ENCODE measurements at regions not wholly inside any gene's neighbourhood (a gene's known extent, or its start where the extent isn't known, plus 50 kb on each side); places are given as distances from the start of the nearest gene placed in this dataset.

DNA sequence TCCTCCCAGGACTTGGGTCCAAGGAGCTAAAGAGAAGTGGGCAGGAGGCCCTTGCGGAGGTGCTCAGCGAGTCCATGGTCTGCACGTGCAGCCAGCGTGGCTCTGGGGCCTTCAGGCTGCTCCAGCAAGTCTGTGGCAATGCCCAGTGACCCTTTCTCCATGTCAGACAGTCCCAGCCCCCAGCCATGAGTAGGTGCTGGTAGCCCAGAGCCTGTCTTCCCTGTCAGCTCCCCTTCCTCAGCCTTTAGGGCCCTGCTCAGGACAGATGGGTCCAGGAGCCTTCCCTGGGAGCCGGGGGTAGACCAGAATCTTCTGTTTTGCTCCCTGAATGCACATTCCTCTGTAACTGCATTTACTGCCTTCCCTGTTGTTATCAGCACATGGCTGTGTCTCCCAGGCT is 147.2 kb upstream of the IRX2 start:
- H3K9me2 ChIP-seq (ENCODE audit: insufficient read depth), result no peaks in the 10 kb centered on the region
- H3K36me3 ChIP-seq (ENCODE audit: low read depth), result no peaks in the 10 kb centered on the region
- DNase-seq, result no peak
- H2AFZ ChIP-seq, result no peak overlapping the region
- H3K27ac ChIP-seq, result no peak overlapping the region
- 25 to 34% methylated on average over 5 of the region's 5 CpGs for WGBS, 2 experiments (ENCODE audit: low coverage in 1 of 2, low lambda C conversion rate in 2 of 2, missing lambda C conversion rate in 2 of 2)
- no peaks in the 10 kb centered on the region for H4K20me1 ChIP-seq (ENCODE audit: insufficient read depth)
- H3K4me3 ChIP-seq, result no peak overlapping the region
- H3K9ac ChIP-seq, result no peak overlapping the region
- no peaks in the 10 kb centered on the region for H3K27me3 ChIP-seq (replicated peaks; ENCODE audit: insufficient read depth)
- H3K9me3 ChIP-seq (ENCODE audit: low read depth), result no peaks in the 10 kb centered on the region
- H3K79me2 ChIP-seq (ENCODE audit: insufficient read depth), result no peaks in the 10 kb centered on the region
- H3K4me2 ChIP-seq (ENCODE audit: unreplicated experiment), result no peak overlapping the region
- no peaks in the 10 kb centered on the region for H3K4me1 ChIP-seq (ENCODE audit: insufficient read depth)
- TF ChIP-seq EZH2 (IDR thresholded peaks at IDR 0.05; ENCODE audit: insufficient read depth, poor library complexity, severe bottlenecking), result no peak
- no peak for TF ChIP-seq EZH2phosphoT487 (IDR thresholded peaks at IDR 0.05; ENCODE audit: insufficient read depth, low read depth)
- in situ Hi-C loops (cut with MboI), result no loop called here
- no peaks in the 10 kb centered on the region for H3F3A ChIP-seq (ENCODE audit: insufficient read depth)

DNA sequence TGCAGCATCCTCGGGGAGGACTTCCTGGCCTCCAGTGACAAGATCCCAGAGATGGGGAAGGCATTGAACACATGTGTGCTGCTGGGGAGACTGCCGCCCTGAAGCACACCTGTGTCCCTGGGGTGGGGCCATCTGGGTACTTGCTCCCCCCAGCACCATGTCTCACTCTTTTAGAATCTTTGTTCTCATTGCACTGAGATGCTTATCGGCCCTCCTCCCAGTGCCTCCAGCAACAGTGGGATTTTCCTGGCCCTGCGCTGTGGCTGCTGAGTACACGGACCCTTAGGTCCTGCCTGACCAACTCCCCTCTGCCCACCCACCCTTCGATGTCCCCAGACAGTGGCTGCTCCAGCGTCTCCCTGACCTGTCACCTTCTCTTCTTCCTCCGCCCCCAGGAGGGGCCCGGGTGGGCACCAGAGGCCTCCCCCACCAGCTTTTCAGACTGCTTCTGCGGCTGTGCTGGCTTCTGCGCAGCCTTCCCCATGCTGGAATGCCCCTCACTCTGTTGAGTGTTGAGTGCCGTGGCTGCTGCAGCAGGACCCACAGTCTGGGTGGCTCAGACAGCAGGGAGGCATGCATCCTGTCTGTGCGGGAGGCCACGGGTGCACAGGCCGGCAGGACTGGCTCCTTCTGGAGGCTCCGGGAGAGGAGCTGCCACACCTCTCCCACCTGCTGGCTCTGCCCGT is 145.9 kb upstream of the IRX2 start:
- Histone ChIP-seq H2AFZ (no peak overlapping the region), H3K27me3 (replicated peaks; ENCODE audit: insufficient read depth) (no peaks in the 10 kb centered on the region), H3K9me3 (ENCODE audit: low read depth) (no peaks in the 10 kb centered on the region), H3K9me2 (ENCODE audit: insufficient read depth) (no peaks in the 10 kb centered on the region), H3K4me2 (ENCODE audit: unreplicated experiment) (no peak overlapping the region), H3K79me2 (ENCODE audit: insufficient read depth) (no peaks in the 10 kb centered on the region), H4K20me1 (ENCODE audit: insufficient read depth) (no peaks in the 10 kb centered on the region), H3K9ac (no peak overlapping the region), H3K4me3 (no peak overlapping the region), H3F3A (ENCODE audit: insufficient read depth) (no peaks in the 10 kb centered on the region), H3K27ac (no peak overlapping the region), H3K36me3 (ENCODE audit: low read depth) (no peaks in the 10 kb centered on the region), H3K4me1 (ENCODE audit: insufficient read depth) (no peaks in the 10 kb centered on the region)
- TF ChIP-seq EZH2phosphoT487 (IDR thresholded peaks at IDR 0.05; ENCODE audit: insufficient read depth, low read depth), result no peak
- no peak for TF ChIP-seq EZH2 (IDR thresholded peaks at IDR 0.05; ENCODE audit: insufficient read depth, poor library complexity, severe bottlenecking)
- DNase-seq, result no peak
- in situ Hi-C loops (cut with MboI), result no loop called here
- WGBS, 2 experiments (ENCODE audit: low coverage in 1 of 2, low lambda C conversion rate in 2 of 2, missing lambda C conversion rate in 2 of 2), result 54% methylated on average over 15 to 17 of the region's 17 CpGs

DNA sequence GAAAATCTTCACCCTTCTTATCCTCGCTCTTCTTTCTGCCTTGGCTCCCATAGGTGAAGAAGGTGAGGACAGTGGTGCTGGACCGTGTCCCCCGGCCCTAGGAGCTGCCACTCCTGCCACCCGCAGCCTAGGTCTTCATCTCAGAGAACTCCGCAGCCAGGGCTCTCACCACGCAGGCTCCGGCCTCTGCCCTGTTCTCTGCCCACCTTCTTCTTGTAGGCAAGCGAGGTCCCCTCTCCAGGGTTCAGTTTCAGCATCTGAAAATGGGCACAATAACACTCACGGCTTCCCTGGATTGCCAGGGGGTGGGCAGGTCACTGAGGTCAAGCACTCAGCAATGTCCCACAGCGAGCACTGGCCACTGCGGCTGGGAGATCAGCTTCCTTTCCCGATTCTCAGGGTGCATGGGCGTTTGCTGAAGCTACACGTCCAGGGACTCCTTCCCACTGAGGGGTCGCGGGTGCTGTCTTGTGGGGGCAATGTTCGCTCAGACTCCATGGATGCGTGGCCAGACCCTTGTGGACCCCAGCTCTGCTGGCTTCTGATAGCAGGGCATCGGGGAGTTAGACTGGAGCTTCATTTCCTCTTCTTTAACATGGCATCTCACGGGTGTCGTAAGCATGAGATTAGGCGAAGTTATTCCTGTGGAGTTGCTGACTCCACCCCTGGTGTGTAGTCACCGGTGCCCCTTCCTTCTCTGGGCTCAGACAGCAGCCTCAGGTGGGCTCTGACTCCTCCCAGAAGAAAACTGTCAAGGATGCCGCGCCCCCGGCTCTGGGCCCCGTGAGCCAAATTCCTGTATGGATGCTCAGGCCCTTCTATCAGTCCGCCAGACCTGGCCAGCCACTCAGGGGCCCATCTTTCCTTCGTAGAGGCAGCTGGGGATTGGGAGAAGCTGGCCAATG is 145.1 kb upstream of the IRX2 start:
- H3K4me2 ChIP-seq (ENCODE audit: unreplicated experiment), result no peak overlapping the region
- H3K9ac ChIP-seq, result no peak overlapping the region
- H3K27me3 ChIP-seq (replicated peaks; ENCODE audit: insufficient read depth), result no peaks in the 10 kb centered on the region
- H3K4me3 ChIP-seq, result no peak overlapping the region
- 62 to 65% methylated on average over 29 of the region's 29 CpGs for WGBS, 2 experiments (ENCODE audit: low coverage in 1 of 2, low lambda C conversion rate in 2 of 2, missing lambda C conversion rate in 2 of 2)
- no peak for DNase-seq
- H3F3A ChIP-seq (ENCODE audit: insufficient read depth), result no peaks in the 10 kb centered on the region
- H3K27ac ChIP-seq, result no peak overlapping the region
- no peak overlapping the region for H2AFZ ChIP-seq
- no peaks in the 10 kb centered on the region for H3K4me1 ChIP-seq (ENCODE audit: insufficient read depth)
- no peaks in the 10 kb centered on the region for H3K79me2 ChIP-seq (ENCODE audit: insufficient read depth)
- in situ Hi-C loops (cut with MboI), result no loop called here
- no peaks in the 10 kb centered on the region for H3K9me2 ChIP-seq (ENCODE audit: insufficient read depth)
- no peaks in the 10 kb centered on the region for H3K36me3 ChIP-seq (ENCODE audit: low read depth)
- no peaks in the 10 kb centered on the region for H3K9me3 ChIP-seq (ENCODE audit: low read depth)
- no peaks in the 10 kb centered on the region for H4K20me1 ChIP-seq (ENCODE audit: insufficient read depth)
- TF ChIP-seq EZH2 (IDR thresholded peaks at IDR 0.05; ENCODE audit: insufficient read depth, poor library complexity, severe bottlenecking) (no peak), EZH2phosphoT487 (IDR thresholded peaks at IDR 0.05; ENCODE audit: insufficient read depth, low read depth) (no peak)

DNA sequence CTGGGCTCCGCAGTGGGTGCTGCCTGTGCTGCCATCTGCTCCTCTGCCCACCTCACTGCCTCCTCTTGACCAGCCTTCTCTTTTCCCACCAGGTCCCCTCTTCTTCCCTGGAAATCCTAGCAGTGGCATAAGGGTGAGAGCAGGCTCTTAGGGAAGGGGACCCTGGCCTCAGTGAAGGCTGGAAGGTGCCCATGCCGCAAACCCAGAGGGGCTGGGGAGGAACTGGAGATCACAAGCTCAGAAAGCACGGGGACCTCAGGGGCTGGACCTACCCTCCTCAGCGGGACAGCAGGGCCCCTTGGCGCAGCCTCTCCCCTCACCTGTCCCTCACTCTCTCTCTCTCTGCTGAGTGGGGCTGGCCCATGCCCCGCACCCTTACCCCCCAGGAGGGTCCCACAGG is 144.4 kb upstream of the IRX2 start:
- TF ChIP-seq EZH2phosphoT487 (IDR thresholded peaks at IDR 0.05; ENCODE audit: insufficient read depth, low read depth) (no peak), EZH2 (IDR thresholded peaks at IDR 0.05; ENCODE audit: insufficient read depth, poor library complexity, severe bottlenecking) (no peak)
- H3K27ac ChIP-seq, result no peak overlapping the region
- no peak for DNase-seq
- H3K36me3 ChIP-seq (ENCODE audit: low read depth), result no peaks in the 10 kb centered on the region
- no peaks in the 10 kb centered on the region for H3F3A ChIP-seq (ENCODE audit: insufficient read depth)
- no peaks in the 10 kb centered on the region for H3K9me3 ChIP-seq (ENCODE audit: low read depth)
- H3K4me3 ChIP-seq, result no peak overlapping the region
- H3K27me3 ChIP-seq (replicated peaks; ENCODE audit: insufficient read depth), result no peaks in the 10 kb centered on the region
- H2AFZ ChIP-seq, result no peak overlapping the region
- no peaks in the 10 kb centered on the region for H3K4me1 ChIP-seq (ENCODE audit: insufficient read depth)
- H3K79me2 ChIP-seq (ENCODE audit: insufficient read depth), result no peaks in the 10 kb centered on the region
- H3K9ac ChIP-seq, result no peak overlapping the region
- in situ Hi-C loops (cut with MboI), result no loop called here
- 45 to 58% methylated on average over 6 of the region's 6 CpGs for WGBS, 2 experiments (ENCODE audit: low coverage in 1 of 2, low lambda C conversion rate in 2 of 2, missing lambda C conversion rate in 2 of 2)
- no peaks in the 10 kb centered on the region for H4K20me1 ChIP-seq (ENCODE audit: insufficient read depth)
- no peaks in the 10 kb centered on the region for H3K9me2 ChIP-seq (ENCODE audit: insufficient read depth)
- H3K4me2 ChIP-seq (ENCODE audit: unreplicated experiment), result no peak overlapping the region

All from GM23248 (cell line).